IPS DF 4.7 (cell line): ENCODE measurements at regions not wholly inside any gene's neighbourhood (a gene's known extent, or its start where the extent isn't known, plus 50 kb on each side); places are given as distances from the start of the nearest gene placed in this dataset.

ENCODE experiments used
- DNase-seq: peaks from one replicate; pipeline ENCODE4 v3.0.0-alpha.2; 2013; ENCODE audit warnings: low spot score; ENCODE audit errors: extremely low read depth

GRCh38 chr20:52785679-52786078 lies 186.5 kb upstream of the TSHZ2 start:
- no peak for DNase-seq

- DNase-seq, result peak; percentile 30
Measured at GRCh38 chr20:52783769-52784168, 188.4 kb upstream of the TSHZ2 start.

GRCh38 chr20:52780462-52780861 lies 191.7 kb upstream of the TSHZ2 start:
- no peak for DNase-seq

DNA sequence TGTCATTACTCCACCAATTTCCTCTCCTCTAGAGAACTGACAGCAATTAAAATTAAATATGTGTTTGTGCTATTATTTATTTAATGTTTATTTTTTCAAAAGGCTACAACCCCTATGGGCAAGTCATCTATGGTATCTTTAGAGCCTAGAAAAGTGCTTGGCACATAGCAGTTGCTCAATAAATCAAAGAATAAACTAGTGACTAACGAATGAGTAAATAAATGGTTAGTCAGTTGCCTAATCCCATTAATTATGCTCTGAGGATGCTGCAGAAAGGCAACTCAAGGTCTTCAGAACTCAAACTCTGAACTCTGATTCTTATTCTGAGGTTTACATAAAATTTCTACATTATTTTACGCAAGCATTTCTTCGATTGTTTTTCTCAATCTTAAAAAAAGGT lies 193.0 kb upstream of the TSHZ2 start:
- DNase-seq, result no peak

DNA sequence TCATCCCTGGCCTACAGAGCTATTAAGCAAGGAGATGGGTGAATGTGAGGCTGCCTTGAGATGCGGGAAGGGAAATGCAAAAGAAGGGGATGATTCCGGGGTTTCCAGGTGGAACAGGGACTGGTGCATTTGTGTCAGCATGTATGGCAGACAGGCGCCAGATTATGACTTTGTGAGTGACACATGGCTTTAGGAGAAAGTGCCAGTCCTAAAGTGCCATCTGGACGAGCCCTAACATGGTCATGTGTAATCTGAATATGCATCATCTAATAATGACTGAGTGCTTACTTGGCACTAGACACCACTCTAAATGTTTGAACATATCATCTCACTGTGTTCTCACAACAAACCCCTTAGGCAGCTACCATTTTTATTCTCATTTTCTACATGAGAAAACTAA lies 195.0 kb upstream of the TSHZ2 start:
- DNase-seq, result no peak

- no peak for DNase-seq
Measured at GRCh38 chr20:52775786-52776185, 196.4 kb upstream of the TSHZ2 start.

GRCh38 chr20:52768694-52769093 lies 203.5 kb upstream of the TSHZ2 start:
- no peak for DNase-seq

DNA sequence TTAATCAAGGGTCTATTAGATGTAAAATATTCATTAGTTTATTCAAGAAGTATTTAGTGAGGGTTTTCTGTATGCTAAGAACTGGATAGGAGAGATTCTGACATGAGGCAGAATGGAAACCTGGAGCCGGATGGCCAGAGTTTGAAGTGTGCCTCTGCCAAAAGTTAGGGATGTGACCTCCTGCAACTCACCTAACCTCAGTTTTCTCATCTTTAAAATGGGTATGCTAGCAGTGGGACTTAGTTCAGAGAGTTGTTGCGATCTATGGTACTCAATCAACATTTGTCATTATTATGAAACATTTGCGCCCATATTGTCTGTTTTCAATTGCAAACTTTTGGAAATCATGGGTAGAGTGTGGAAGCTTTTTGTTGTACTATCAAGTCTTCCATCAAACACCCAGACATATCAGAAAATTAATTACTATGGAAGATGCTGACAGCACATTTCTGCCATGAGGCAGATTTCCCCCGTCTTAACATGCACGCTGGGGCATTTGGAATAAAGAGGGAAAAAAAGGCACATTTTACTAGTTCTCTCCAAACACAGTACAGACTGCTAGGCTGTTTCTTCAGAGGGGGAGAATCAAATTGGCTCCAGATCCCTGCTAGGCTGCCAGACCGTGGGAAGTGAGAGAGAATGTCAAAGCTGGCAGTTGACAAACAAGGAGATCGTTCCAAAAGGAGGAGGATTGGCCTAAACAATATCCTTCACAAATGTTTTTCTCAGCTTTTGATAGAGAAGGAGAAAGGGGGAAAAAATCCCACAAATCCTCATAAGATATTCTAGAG lies 205.3 kb upstream of the TSHZ2 start:
- no peak for DNase-seq

DNA sequence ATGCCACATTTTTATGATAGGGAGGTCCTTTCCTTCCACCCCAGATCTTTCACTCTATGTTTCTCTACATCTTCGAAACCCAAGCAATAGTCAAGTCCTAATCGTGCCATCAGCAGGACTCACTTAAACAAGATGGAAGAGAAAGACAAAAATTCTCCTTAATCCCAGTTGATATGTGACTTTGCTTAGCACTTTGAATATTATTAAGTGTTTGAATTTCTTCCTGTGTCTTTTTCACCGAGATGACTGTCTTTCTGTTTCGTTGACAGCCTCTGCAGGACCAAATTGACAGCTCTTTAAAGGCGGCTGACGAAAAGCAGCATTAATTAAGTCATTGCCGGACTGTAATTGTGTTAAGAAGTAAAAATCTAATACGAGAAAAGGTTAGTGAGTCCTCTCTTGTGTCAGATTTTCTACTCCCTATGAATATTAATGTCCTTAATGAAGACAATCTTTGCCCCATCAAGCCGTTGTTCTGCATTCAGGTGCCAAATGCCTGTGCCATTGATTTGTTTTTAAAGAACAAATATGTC lies 208.8 kb upstream of the TSHZ2 start:
- DNase-seq, result no peak

- DNase-seq, result no peak
Measured at GRCh38 chr20:52761867-52762266, 210.3 kb upstream of the TSHZ2 start.

DNA sequence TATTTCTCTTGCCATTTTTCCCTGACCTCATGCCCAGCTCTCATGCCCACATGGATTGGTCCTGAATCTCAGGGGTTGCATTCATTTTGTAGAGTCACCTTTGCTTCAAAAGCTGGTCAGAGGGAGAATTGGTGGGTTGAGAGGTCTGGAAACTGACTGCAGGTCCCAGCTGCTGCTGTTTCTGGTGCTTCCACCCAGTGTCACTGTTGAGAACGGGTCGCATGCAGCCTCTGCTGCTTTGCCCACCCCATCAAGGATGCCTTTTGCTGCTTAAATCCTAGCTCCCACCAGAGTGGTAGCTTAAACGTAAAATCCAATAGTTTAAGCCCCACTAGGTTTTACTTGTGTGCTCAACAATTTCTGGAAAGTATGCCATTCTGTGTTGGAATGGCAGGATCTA lies 211.4 kb upstream of the TSHZ2 start:
- DNase-seq, result no peak

DNA sequence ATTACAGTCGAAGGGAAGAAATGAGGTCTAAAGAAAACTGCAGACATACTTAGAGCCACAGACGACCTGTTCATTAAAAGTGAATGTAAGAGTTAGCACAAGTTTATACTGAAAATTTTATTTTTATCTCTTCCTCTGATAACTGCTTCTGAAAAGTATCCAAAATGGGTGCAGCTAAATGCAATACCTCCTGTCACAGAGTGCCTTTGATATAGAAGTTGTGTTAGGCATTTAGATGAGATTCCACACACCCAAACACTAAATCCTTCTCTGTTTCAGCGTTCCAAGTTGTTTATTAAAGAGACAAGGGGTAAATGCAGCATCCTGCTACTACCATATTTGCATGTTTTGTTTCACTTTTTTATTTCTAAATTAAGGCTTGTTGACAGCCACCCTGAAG lies 214.7 kb upstream of the TSHZ2 start:
- no peak for DNase-seq

- no peak for DNase-seq
Measured at GRCh38 chr20:52755744-52756143, 216.4 kb upstream of the TSHZ2 start.

DNA sequence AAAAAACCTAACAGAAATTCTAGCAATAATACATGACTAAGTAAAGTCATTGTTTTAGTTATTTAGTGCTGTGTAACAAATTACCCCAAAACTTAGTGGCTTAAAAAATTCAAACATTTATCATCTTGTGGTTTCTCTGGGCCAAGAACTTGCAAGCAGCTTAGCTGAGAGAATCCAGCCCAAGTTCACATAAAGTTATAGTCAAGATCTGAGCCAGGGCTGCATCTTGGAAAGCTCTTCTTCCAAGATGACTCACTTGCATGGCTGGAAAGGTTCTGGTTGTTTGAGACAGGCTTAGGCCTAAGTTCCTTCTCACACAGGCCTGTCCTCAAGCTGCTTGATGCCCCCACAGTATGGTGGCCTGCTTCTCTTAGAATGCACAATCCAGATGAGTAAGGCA lies 217.8 kb upstream of the TSHZ2 start:
- no peak for DNase-seq

GRCh38 chr20:52752023-52752422 lies 220.1 kb upstream of the TSHZ2 start:
- DNase-seq, result no peak

DNA sequence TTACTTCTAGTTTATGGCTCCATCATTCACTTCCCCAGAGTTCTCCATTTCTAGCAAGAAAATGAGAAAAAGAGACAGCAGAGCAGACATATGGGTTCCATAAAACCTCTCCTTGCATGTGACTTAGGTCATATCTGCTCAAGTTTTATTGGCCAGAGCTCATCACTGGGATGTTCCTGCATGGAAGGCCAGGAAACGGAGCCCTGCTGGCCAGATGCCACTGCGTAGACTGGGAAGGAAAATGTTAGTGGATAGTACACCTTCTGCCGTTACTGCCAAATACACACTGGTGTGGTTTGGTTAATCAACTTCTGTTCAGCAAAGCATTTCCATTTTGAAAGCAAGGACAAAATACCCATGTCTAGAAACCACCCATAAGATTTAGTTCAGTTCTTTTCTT lies 220.6 kb upstream of the TSHZ2 start:
- no peak for DNase-seq

DNA sequence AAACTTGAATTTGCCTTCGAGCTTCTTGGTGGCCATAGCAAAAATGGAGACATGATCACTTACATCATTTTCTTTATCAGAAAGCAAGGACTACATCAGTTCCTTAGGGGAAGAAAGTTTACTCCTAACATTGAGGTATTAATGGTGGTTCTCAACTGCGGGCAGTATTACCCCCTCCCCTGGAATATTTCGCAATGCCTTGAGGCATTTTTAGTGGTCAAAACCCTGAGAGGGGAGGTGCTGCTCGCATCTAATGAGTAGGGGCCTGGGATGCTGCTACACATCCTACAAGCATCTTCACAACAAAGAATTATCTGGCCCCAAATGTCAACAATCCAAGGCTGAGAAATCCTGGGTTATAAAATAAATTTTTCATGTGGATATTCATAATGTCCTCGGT lies 222.2 kb upstream of the TSHZ2 start:
- DNase-seq, result no peak

DNA sequence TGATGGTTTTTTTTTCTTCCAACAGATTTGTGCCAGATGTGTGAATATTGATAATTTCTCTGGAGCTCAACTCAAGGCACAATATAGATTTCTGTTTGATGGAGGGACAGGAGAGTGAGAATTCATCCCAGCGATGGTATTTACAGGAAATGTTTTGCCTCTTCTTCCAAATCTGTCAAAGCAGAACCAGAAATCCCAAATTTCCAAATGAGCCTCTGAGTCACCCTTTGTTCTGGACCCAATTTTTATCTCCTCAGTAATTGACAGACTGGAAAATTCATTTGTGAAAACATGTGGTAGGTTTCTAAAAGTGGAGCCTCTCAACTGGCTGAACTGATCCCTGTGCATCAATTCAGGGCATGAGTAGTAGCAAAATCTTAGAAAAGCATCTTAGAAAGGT lies 223.2 kb upstream of the TSHZ2 start:
- DNase-seq, result no peak

DNA sequence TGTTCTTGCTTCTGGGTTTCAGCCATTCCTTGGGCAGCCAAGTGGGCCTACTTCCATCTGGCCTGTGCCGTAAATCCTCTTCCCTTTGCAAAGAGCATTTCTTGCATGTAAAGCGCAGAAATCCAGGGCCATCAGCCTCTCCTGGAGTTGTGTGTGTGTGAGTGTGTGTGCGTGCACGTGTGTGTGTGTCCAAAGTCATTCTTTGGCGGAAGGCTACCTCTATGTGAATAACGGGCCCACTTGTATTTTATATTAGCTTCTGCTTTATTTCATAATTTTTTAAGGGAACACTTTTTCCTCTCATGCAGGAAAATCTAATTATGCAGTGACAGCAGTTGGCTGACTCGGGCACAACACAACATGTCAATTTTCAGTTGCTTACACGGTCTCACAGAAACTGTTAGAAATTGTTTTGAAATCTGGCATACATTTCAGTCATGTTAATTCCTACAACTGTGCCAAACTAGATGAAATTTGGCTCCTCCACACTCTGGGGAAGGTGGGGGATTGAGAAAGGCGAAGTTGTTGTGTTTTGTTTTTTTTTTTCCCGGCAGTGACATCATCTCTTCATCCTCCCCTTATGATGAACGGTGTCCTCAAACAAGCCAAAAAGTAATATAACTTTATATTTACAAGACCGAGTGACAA lies 223.7 kb upstream of the TSHZ2 start:
- DNase-seq, result no peak

DNA sequence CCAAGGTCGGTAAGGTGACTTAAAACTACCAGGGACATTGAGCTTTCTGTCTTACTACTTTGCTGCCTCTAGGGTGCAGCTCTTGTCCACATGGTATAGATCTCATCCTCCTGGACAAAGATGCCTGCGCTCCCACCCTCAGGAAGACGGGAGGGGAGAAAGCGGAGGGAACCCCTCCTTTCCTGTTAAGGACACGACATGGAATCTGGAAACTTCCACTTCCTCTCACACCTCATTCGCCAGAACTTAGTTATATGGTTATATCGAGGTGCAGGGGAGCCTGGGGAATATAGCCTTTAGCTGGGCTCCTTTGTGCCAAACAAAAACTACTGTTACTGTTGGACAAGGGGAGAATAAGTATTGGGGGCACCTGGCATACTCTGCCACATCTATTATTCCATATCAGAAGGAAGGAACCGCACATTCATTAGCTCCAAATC lies 224.3 kb upstream of the TSHZ2 start:
- peak; percentile 11 for DNase-seq

GRCh38 chr20:52746770-52747169 lies 225.4 kb upstream of the TSHZ2 start:
- DNase-seq, result no peak

GRCh38 chr20:52746190-52746589 lies 226.0 kb upstream of the TSHZ2 start:
- peak; percentile 30 for DNase-seq

- DNase-seq, result no peak
Measured at GRCh38 chr20:52744441-52744840, 227.7 kb upstream of the TSHZ2 start.
